OCI-LY7 (cell line): ENCODE measurements at regions not wholly inside any gene's neighbourhood (a gene's known extent, or its start where the extent isn't known, plus 50 kb on each side); places are given as distances from the start of the nearest gene placed in this dataset.

ENCODE experiments used
- BruUV-seq: library from RNA; stranded (reverse); fragments of 400-500 nt; replicated peaks from 2 replicates; lab custom pipeline; 2021; lab: Mats Ljungman, UMichigan
- CTCF ChIA-PET: fragments of 300-600 bp; sonication (Branson Sonifier 250); formaldehyde crosslinking; loops from one replicate; lab custom pipeline; 2022; ENCODE audit warnings: antibody characterized with exemption; ENCODE audit not compliant: unreplicated experiment; lab: Charles Lee
- POLR2A ChIA-PET: fragments of 300-600 bp; sonication (Branson Sonifier 250); formaldehyde crosslinking; loops from one replicate; lab custom pipeline; 2022; ENCODE audit warnings: antibody characterized with exemption; lab: Charles Lee
- DNase-seq: peaks from one replicate; pipeline ENCODE4 v3.0.0-alpha.2; 2015; ENCODE audit warnings: low spot score
- H2AFZ ChIP-seq: fragments of 200-600 bp; sonication (generic), shearing (Covaris generic); 2 replicates; pipeline ENCODE4 v1.6.1; 2014; ENCODE audit warnings: mild to moderate bottlenecking, antibody characterized with exemption, low read length, moderate library complexity
- H3K27ac ChIP-seq: fragments of 200-600 bp; sonication (generic); 2 replicates; pipeline ENCODE4 v1.5.1; 2014; ENCODE audit warnings: mixed run types, low read depth, mild to moderate bottlenecking, moderate library complexity, low read length, inconsistent platforms; ENCODE audit not compliant: poor library complexity, severe bottlenecking
- H3K36me3 ChIP-seq: fragments of 200-600 bp; sonication (generic); 2 replicates; pipeline ENCODE4 v1.6.1; 2014; ENCODE audit warnings: mild to moderate bottlenecking, antibody characterized with exemption, low read length, moderate library complexity, mixed read lengths; ENCODE audit not compliant: insufficient read depth
- H3K4me1 ChIP-seq: fragments of 200-600 bp; sonication (generic); 2 replicates; pipeline ENCODE4 v1.5.1; 2014; ENCODE audit warnings: mild to moderate bottlenecking, low read length; ENCODE audit not compliant: insufficient read depth, poor library complexity, severe bottlenecking
- H3K4me2 ChIP-seq: fragments of 200-600 bp; sonication (generic); 2 replicates; pipeline ENCODE4 v1.6.1; 2014; ENCODE audit warnings: mild to moderate bottlenecking, low read length
- H3K4me3 ChIP-seq: fragments of 200-600 bp; sonication (generic); 2 replicates; pipeline ENCODE4 v1.5.1; 2014; ENCODE audit warnings: mild to moderate bottlenecking, low read depth, low read length; ENCODE audit not compliant: poor library complexity, severe bottlenecking
- H3K79me2 ChIP-seq: fragments of 200-600 bp; sonication (generic); 2 replicates; pipeline ENCODE4 v1.6.1; 2016; ENCODE audit warnings: low read depth, mild to moderate bottlenecking, low read length, moderate library complexity, mixed read lengths; ENCODE audit not compliant: insufficient read depth
- H3K9me2 ChIP-seq: fragments of 200-600 bp; sonication (generic); 2 replicates; pipeline ENCODE4 v1.6.1; 2016; ENCODE audit warnings: mild to moderate bottlenecking, low read length, mixed read lengths; ENCODE audit not compliant: insufficient read depth
- H3K9me3 ChIP-seq: fragments of 200-600 bp; sonication (generic); 2 replicates; pipeline ENCODE4 v1.6.1; 2014; ENCODE audit warnings: mild to moderate bottlenecking, mixed run types, low read length, mixed read lengths
- H4K20me1 ChIP-seq: fragments of 200-600 bp; sonication (generic); 2 replicates; pipeline ENCODE4 v1.6.1; 2014; ENCODE audit warnings: mild to moderate bottlenecking, antibody characterized with exemption, low read length, moderate library complexity, mixed read lengths; ENCODE audit not compliant: insufficient read depth
- EZH2phosphoT487 ChIP-seq: fragments of 200-600 bp; sonication (generic); IDR thresholded peaks from 2 replicates; pipeline ENCODE4 v1.6.1; 2018; ENCODE audit warnings: low read depth, borderline replicate concordance, mild to moderate bottlenecking, mixed run types, antibody characterized with exemption, low read length, moderate library complexity, mixed read lengths
- intact Hi-C: fragments of 100-400 bp; cut with micrococcal nuclease; formaldehyde crosslinking; loops from one replicate; pipeline ENCODE4 v1.10.0; 2022; ENCODE audit not compliant: unreplicated experiment
- TF ChIP-seq, protein P1 (sequence below): fragments of 200-600 bp; sonication (generic); conservative IDR thresholded peaks from 2 replicates; pipeline ENCODE4 v1.5.1; 2014; ENCODE audit warnings: mild to moderate bottlenecking, antibody characterized with exemption, low read length, moderate library complexity, mixed read lengths

DNA sequence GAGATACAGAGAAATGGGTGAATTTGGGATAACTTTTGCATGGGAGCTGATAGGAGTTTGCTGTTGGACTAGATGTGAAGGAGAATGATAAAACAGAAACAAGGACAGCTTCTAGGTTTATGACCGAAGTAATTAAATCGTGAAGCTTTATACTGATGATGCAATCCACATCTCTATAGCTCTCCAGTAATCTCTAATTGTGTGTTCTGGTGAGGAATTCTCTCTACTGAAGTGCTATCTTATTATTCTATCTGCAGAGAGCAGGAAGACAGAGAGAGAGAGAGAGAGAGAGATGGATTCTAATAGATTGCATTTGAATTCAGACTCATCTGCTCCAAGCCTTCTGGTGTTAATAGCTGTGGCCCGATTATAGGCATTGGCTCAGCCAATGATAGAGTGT, 113.5 kb upstream of the FRMD4B start:
- no peak overlapping the region for H3K4me3 ChIP-seq
- intact Hi-C loops, result no loop called here
- TF ChIP-seq EZH2phosphoT487, result no peak
- TF ChIP-seq, protein P1, sequence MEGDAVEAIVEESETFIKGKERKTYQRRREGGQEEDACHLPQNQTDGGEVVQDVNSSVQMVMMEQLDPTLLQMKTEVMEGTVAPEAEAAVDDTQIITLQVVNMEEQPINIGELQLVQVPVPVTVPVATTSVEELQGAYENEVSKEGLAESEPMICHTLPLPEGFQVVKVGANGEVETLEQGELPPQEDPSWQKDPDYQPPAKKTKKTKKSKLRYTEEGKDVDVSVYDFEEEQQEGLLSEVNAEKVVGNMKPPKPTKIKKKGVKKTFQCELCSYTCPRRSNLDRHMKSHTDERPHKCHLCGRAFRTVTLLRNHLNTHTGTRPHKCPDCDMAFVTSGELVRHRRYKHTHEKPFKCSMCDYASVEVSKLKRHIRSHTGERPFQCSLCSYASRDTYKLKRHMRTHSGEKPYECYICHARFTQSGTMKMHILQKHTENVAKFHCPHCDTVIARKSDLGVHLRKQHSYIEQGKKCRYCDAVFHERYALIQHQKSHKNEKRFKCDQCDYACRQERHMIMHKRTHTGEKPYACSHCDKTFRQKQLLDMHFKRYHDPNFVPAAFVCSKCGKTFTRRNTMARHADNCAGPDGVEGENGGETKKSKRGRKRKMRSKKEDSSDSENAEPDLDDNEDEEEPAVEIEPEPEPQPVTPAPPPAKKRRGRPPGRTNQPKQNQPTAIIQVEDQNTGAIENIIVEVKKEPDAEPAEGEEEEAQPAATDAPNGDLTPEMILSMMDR, result no peak
- H3K9me3 ChIP-seq, result no peaks in the 10 kb centered on the region
- ChIA-PET POLR2A (interaction anchor here (0.6 kb wide), 2 partner anchors 286 to 328 kb away, joined by 3 to 4 read pairs; no protein-coding TSS in a partner anchor), CTCF (no interaction called here)
- no peaks in the 10 kb centered on the region for H3K4me1 ChIP-seq
- no peaks in the 10 kb centered on the region for H3K79me2 ChIP-seq
- no peaks in the 10 kb centered on the region for H3K36me3 ChIP-seq
- H4K20me1 ChIP-seq, result no peaks in the 10 kb centered on the region
- H3K4me2 ChIP-seq, result no peak overlapping the region
- no peaks in the 10 kb centered on the region for H3K9me2 ChIP-seq
- no TSS peak for BruUV-seq
- DNase-seq, result no peak
- no peak overlapping the region for H3K27ac ChIP-seq
- no peak overlapping the region for H2AFZ ChIP-seq

DNA sequence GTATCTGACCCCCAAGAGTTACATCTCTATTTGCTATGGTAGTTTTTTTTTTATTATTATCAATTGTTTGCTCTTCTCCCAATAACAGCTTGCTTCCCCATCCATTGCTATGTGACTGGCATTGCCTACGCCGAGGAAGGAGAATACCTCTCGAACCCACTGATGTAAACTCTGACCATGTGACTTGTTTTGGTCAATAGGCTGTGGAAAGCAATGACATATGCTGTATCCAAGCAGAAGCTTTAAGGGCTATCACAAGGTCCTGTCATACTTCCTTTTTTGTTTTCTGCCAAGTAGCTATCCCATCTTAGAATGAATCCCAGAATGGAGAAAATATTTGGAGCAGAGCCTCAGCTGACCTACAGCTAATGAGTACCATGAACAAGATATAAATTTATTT, 111.0 kb upstream of the FRMD4B start:
- no peaks in the 10 kb centered on the region for H3K36me3 ChIP-seq
- no peaks in the 10 kb centered on the region for H3K9me2 ChIP-seq
- no peaks in the 10 kb centered on the region for H3K9me3 ChIP-seq
- TF ChIP-seq EZH2phosphoT487, result no peak
- TF ChIP-seq, protein P1, result no peak
- H2AFZ ChIP-seq, result no peak overlapping the region
- no peak overlapping the region for H3K27ac ChIP-seq
- H3K4me3 ChIP-seq, result no peak overlapping the region
- no peaks in the 10 kb centered on the region for H3K4me1 ChIP-seq
- no TSS peak for BruUV-seq
- H3K4me2 ChIP-seq, result no peak overlapping the region
- H3K79me2 ChIP-seq, result no peaks in the 10 kb centered on the region
- ChIA-PET CTCF (no interaction called here), POLR2A (interaction anchor here (0.7 kb wide), 1 partner anchor 150 kb away, joined by 3 read pairs; no protein-coding TSS in a partner anchor)
- no peaks in the 10 kb centered on the region for H4K20me1 ChIP-seq
- intact Hi-C loops, result no loop called here
- DNase-seq, result no peak

DNA sequence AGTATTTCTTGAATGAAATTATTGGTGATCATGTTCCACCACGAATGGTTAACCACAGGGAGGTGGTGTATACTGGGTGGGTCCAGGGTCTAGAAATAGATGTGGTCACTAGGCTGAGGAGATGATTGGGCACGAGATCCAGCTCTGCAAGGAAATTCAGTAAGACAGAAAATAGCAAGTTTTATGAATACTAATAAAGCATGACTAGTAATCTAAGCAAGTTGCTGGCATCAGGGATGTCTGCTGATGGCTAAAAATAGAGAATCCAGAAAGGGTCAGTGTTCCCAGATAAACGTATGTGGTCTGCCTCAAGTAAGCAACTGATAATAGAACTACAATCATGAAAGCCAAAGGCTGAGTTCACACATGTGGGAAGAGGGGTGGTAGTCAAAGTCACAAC, 108.3 kb upstream of the FRMD4B start:
- POLR2A ChIA-PET, result interaction anchor here (0.6 kb wide), 1 partner anchor 133 kb away, joined by 3 read pairs; no protein-coding TSS in a partner anchor
- TF ChIP-seq, protein P1, result no peak
- TF ChIP-seq EZH2phosphoT487, result no peak
- intact Hi-C loops, result no loop called here
- CTCF ChIA-PET, result no interaction called here
- no peak overlapping the region for H3K27ac ChIP-seq
- no peak for DNase-seq
- H4K20me1 ChIP-seq, result no peaks in the 10 kb centered on the region
- no TSS peak for BruUV-seq
- no peaks in the 10 kb centered on the region for H3K79me2 ChIP-seq
- H3K4me3 ChIP-seq, result no peak overlapping the region
- no peaks in the 10 kb centered on the region for H3K9me2 ChIP-seq
- no peaks in the 10 kb centered on the region for H3K9me3 ChIP-seq
- no peaks in the 10 kb centered on the region for H3K4me1 ChIP-seq
- H2AFZ ChIP-seq, result no peak overlapping the region
- no peak overlapping the region for H3K4me2 ChIP-seq
- no peaks in the 10 kb centered on the region for H3K36me3 ChIP-seq
